GM21786 (cell line): ENCODE measurements at regions not wholly inside any gene's neighbourhood (a gene's known extent, or its start where the extent isn't known, plus 50 kb on each side); places are given as distances from the start of the nearest gene placed in this dataset.
"Not testable (repeated sequence)": the region's sequence is repeated elsewhere in the genome, so short reads cannot be mapped to it uniquely, and the experiment has no call there.

Source experiments
- ATAC-seq: cut with Tn5 transposase; IDR thresholded peaks from one replicate; pipeline ENCODE4 v1.9.1; 2021; ENCODE audit not compliant: unreplicated experiment

- no peak for ATAC-seq
These were observed 937.7 kb downstream of the TRIB2 start for GRCh38 chr2:13654416-13654815.

GRCh38 chr2:13660231-13660630 is 943.5 kb downstream of the TRIB2 start:
- ATAC-seq = no peak

- ATAC-seq = no peak
These were observed 945.3 kb downstream of the TRIB2 start for GRCh38 chr2:13662055-13662454.

GRCh38 chr2:13666582-13667414 is 950.1 kb downstream of the TRIB2 start:
- peak; percentile 95 for ATAC-seq

- ATAC-seq = peak; percentile 27
These were observed 950.6 kb downstream of the TRIB2 start for GRCh38 chr2:13667415-13667757.

- no peak for ATAC-seq
These were observed 952.9 kb downstream of the TRIB2 start for GRCh38 chr2:13669607-13670006.

- ATAC-seq = not testable (repeated sequence)
These were observed 957.1 kb downstream of the TRIB2 start for GRCh38 chr2:13673821-13674220.

GRCh38 chr2:13676269-13676668 is 956.2 kb upstream of the LRATD1 start:
- ATAC-seq = no peak

- no peak for ATAC-seq
These were observed 950.6 kb upstream of the LRATD1 start for GRCh38 chr2:13681936-13682335.

GRCh38 chr2:13682540-13683272 is 949.8 kb upstream of the LRATD1 start:
- no peak for ATAC-seq

GRCh38 chr2:13686262-13686661 is 946.3 kb upstream of the LRATD1 start:
- ATAC-seq = no peak

- no peak for ATAC-seq
These were observed 937.8 kb upstream of the LRATD1 start for GRCh38 chr2:13694673-13695072.

GRCh38 chr2:13696601-13697000 is 935.9 kb upstream of the LRATD1 start:
- no peak for ATAC-seq

- no peak for ATAC-seq
These were observed 933.7 kb upstream of the LRATD1 start for GRCh38 chr2:13698847-13699246.

GRCh38 chr2:13699939-13700338 is 932.6 kb upstream of the LRATD1 start:
- ATAC-seq = not testable (repeated sequence)

GRCh38 chr2:13711154-13711553 is 921.4 kb upstream of the LRATD1 start:
- no peak for ATAC-seq

GRCh38 chr2:13714466-13714865 is 918.1 kb upstream of the LRATD1 start:
- no peak for ATAC-seq

GRCh38 chr2:13725945-13726344 is 906.6 kb upstream of the LRATD1 start:
- ATAC-seq = no peak

GRCh38 chr2:13745330-13745729 is 887.2 kb upstream of the LRATD1 start:
- ATAC-seq = no peak

- ATAC-seq = no peak
These were observed 880.6 kb upstream of the LRATD1 start for GRCh38 chr2:13751955-13752354.

- peak; percentile 74 for ATAC-seq
These were observed 874.1 kb upstream of the LRATD1 start for GRCh38 chr2:13758412-13758811.

GRCh38 chr2:13768274-13768673 is 864.2 kb upstream of the LRATD1 start:
- peak; percentile 66 for ATAC-seq
